22Rv1 (cell line): ENCODE measurements at regions not wholly inside any gene's neighbourhood (a gene's known extent, or its start where the extent isn't known, plus 50 kb on each side); places are given as distances from the start of the nearest gene placed in this dataset.

Experiments used
- H3K27ac ChIP-seq: fragments of 450-650 bp; 2 replicates; pipeline ENCODE4 v1.5.1; 2017
- ZFX ChIP-seq: fragments of 450-650 bp; IDR thresholded peaks from 2 replicates; pipeline ENCODE4 v1.6.1; 2017; ENCODE audit warnings: antibody characterized with exemption, borderline replicate concordance
- TF ChIP-seq, protein P1 (sequence below): fragments of 450-650 bp; IDR thresholded peaks from 2 replicates; pipeline ENCODE4 v1.5.1; 2017; ENCODE audit warnings: mild to moderate bottlenecking

GRCh38 chr6:96276305-96276704, 245.3 kb upstream of the UFL1 start:
- H3K27ac ChIP-seq: no peak overlapping the region
- TF ChIP-seq ZFX: no peak
- TF ChIP-seq, protein P1, sequence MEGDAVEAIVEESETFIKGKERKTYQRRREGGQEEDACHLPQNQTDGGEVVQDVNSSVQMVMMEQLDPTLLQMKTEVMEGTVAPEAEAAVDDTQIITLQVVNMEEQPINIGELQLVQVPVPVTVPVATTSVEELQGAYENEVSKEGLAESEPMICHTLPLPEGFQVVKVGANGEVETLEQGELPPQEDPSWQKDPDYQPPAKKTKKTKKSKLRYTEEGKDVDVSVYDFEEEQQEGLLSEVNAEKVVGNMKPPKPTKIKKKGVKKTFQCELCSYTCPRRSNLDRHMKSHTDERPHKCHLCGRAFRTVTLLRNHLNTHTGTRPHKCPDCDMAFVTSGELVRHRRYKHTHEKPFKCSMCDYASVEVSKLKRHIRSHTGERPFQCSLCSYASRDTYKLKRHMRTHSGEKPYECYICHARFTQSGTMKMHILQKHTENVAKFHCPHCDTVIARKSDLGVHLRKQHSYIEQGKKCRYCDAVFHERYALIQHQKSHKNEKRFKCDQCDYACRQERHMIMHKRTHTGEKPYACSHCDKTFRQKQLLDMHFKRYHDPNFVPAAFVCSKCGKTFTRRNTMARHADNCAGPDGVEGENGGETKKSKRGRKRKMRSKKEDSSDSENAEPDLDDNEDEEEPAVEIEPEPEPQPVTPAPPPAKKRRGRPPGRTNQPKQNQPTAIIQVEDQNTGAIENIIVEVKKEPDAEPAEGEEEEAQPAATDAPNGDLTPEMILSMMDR: no peak

- TF ChIP-seq ZFX: no peak
- TF ChIP-seq, protein P1: no peak
These were observed 244.8 kb upstream of the UFL1 start for GRCh38 chr6:96276856-96277255.

GRCh38 chr6:96279084-96279483, 242.5 kb upstream of the UFL1 start:
- no peak for TF ChIP-seq ZFX
- TF ChIP-seq, protein P1: no peak
- H3K27ac ChIP-seq: no peak overlapping the region

More at GRCh38 chr6:96276856-96277255, 244.8 kb upstream of the UFL1 start:
- no peak overlapping the region for H3K27ac ChIP-seq

DNA sequence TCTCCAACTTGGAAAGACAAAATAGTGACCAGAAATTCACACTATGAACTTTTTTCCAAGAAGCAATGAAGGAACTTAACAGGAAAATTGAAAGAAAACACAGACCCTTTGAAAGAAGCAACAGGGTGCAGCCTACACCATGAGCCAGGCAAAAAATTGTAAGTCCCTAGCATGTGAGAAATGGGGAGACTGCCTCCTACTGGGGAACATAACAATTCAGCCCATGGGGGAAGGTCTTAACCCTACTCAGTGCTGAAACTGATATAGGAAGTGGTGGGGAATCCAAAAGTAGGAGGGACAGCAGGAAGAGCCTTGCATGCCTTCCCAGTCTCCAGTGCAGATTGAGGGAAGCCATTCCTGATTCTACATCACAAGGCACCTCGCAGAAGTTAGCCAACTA, 235.1 kb upstream of the UFL1 start:
- TF ChIP-seq ZFX: no peak
- TF ChIP-seq, protein P1: no peak
- no peak overlapping the region for H3K27ac ChIP-seq

DNA sequence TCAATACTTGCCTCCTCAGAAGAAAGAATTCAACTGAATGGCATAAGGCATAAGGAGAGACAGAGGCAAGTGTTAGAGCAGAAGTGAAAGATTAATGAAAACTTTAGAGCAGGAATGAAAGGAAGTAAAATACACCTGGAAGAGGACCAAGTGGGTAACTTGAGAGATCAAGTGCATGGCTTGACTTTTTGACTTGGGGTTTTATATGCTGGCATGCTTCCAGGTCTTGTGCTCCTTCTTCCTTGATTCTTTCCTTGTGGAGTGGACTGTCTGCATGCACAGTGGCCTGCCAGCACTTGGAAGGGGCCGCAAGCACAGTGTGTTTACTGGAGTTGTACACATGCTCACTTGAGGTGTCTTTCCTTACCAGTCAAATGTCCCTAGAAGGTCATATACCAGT, 222.1 kb upstream of the UFL1 start:
- TF ChIP-seq ZFX: no peak
- TF ChIP-seq, protein P1: no peak
- no peak overlapping the region for H3K27ac ChIP-seq

- no peak for TF ChIP-seq ZFX
- TF ChIP-seq, protein P1: no peak
- no peak overlapping the region for H3K27ac ChIP-seq
These were observed 220.6 kb upstream of the UFL1 start for GRCh38 chr6:96301023-96301422.

- no peak overlapping the region for H3K27ac ChIP-seq
- TF ChIP-seq ZFX: no peak
- TF ChIP-seq, protein P1: no peak
These were observed 219.8 kb upstream of the UFL1 start for GRCh38 chr6:96301781-96302180.
